ENCODE measurements at regions not wholly inside any gene's neighbourhood (a gene's known extent, or its start where the extent isn't known, plus 50 kb on each side); places are given as distances from the start of the nearest gene placed in this dataset.

GRCh38 chr1:103941086-103941485 lies 191.4 kb downstream of the AMY1C start:
- H3K4me2 ChIP-seq (replicated peaks; ENCODE audit: low read depth, low read length, poor library complexity, severe bottlenecking), result no peak overlapping the region
- H3K27me3 ChIP-seq (replicated peaks in 1 of 4; ENCODE audit: control extremely low read depth in 1 of 4, control insufficient read depth in 3 of 4, insufficient read depth in 4 of 4, low read length in 3 of 4), result no peaks in the 10 kb centered on the region
- ATAC-seq (ENCODE audit: low read depth) (no peak), DNase-seq (no peak)
- H4K20me1 ChIP-seq (ENCODE audit: control insufficient read depth, insufficient read depth, low read length, poor library complexity, severe bottlenecking), result no peaks in the 10 kb centered on the region
- no peaks in the 10 kb centered on the region for H3K4me1 ChIP-seq (ENCODE audit: control insufficient read depth in 2 of 2, insufficient read depth in 2 of 2, low read length in 2 of 2)
- H3K27me3 Mint-ChIP-seq, result no peaks in the 10 kb centered on the region
- H3K79me2 ChIP-seq (ENCODE audit: control insufficient read depth, insufficient read depth, low read length), result no peaks in the 10 kb centered on the region
- H3K27ac Mint-ChIP-seq, result no peak overlapping the region
- no peak overlapping the region for H3K4me3 Mint-ChIP-seq
- no peak overlapping the region for H3K4me3 ChIP-seq (ENCODE audit: control extremely low read depth in 1 of 5, extremely low read depth in 1 of 5, insufficient read depth in 1 of 5, low read depth in 2 of 5, low read length in 4 of 5)
- no peaks in the 10 kb centered on the region for H3K36me3 ChIP-seq (replicated peaks in 1 of 2; ENCODE audit: control extremely low read depth in 1 of 2, control insufficient read depth in 1 of 2, extremely low read depth in 1 of 2, insufficient read depth in 2 of 2, low read length in 1 of 2)
- H3K9me3 ChIP-seq (ENCODE audit: control extremely low read depth in 1 of 3, control insufficient read depth in 2 of 3, insufficient read depth in 1 of 3, low read length in 2 of 3), result no peaks in the 10 kb centered on the region
- no peak for TF ChIP-seq EZH2 (IDR thresholded peaks at IDR 0.05; ENCODE audit: borderline replicate concordance, insufficient read depth, low read depth, low read length, poor library complexity, severe bottlenecking)
- no peak for TF ChIP-seq CTCF (IDR thresholded peaks at IDR 0.05)
- H3K9ac ChIP-seq (ENCODE audit: low read length), result no peak overlapping the region
- no peak overlapping the region for H3K27ac ChIP-seq (ENCODE audit: low read length in 2 of 2)
- no peaks in the 10 kb centered on the region for H3K9me3 Mint-ChIP-seq (ENCODE audit: insufficient read depth)
- ChIA-PET POLR2A (no interaction called here), CTCF (no interaction called here)
- no peak overlapping the region for H2AFZ ChIP-seq (ENCODE audit: insufficient read depth, low read depth, low read length, poor library complexity, severe bottlenecking)
- intact Hi-C loops (cut with micrococcal nuclease), result no loop called here
- H3K4me1 Mint-ChIP-seq, result no peaks in the 10 kb centered on the region
- 0% methylated on average over 1 of the region's 3 CpGs for whole genome bisulfite sequencing (ENCODE audit: insufficient coverage)

GRCh38 chr1:103942029-103942428 lies 192.3 kb downstream of the AMY1C start:
- H2AFZ ChIP-seq (ENCODE audit: insufficient read depth, low read depth, low read length, poor library complexity, severe bottlenecking), result no peak overlapping the region
- Mint-ChIP-seq H3K27ac (no peak overlapping the region), H3K27me3 (no peaks in the 10 kb centered on the region), H3K4me3 (no peak overlapping the region), H3K9me3 (ENCODE audit: insufficient read depth) (no peaks in the 10 kb centered on the region), H3K4me1 (no peaks in the 10 kb centered on the region)
- intact Hi-C loops (cut with micrococcal nuclease), result no loop called here
- no peaks in the 10 kb centered on the region for H3K9me3 ChIP-seq (ENCODE audit: control extremely low read depth in 1 of 3, control insufficient read depth in 2 of 3, insufficient read depth in 1 of 3, low read length in 2 of 3)
- no CpG with 5 or more reads among the region's 1 CpG for WGBS (ENCODE audit: insufficient coverage)
- ATAC-seq (ENCODE audit: low read depth) (no peak), DNase-seq (no peak)
- no peaks in the 10 kb centered on the region for H3K79me2 ChIP-seq (ENCODE audit: control insufficient read depth, insufficient read depth, low read length)
- no peak overlapping the region for H3K9ac ChIP-seq (ENCODE audit: low read length)
- H3K27me3 ChIP-seq (replicated peaks in 1 of 4; ENCODE audit: control extremely low read depth in 1 of 4, control insufficient read depth in 3 of 4, insufficient read depth in 4 of 4, low read length in 3 of 4), result no peaks in the 10 kb centered on the region
- H3K4me1 ChIP-seq (ENCODE audit: control insufficient read depth in 2 of 2, insufficient read depth in 2 of 2, low read length in 2 of 2), result no peaks in the 10 kb centered on the region
- ChIA-PET POLR2A (no interaction called here), CTCF (no interaction called here)
- TF ChIP-seq CTCF (IDR thresholded peaks at IDR 0.05) (no peak), EZH2 (IDR thresholded peaks at IDR 0.05; ENCODE audit: borderline replicate concordance, insufficient read depth, low read depth, low read length, poor library complexity, severe bottlenecking) (no peak)
- no peaks in the 10 kb centered on the region for H3K36me3 ChIP-seq (replicated peaks in 1 of 2; ENCODE audit: control extremely low read depth in 1 of 2, control insufficient read depth in 1 of 2, extremely low read depth in 1 of 2, insufficient read depth in 2 of 2, low read length in 1 of 2)
- no peak overlapping the region for H3K4me2 ChIP-seq (replicated peaks; ENCODE audit: low read depth, low read length, poor library complexity, severe bottlenecking)
- H4K20me1 ChIP-seq (ENCODE audit: control insufficient read depth, insufficient read depth, low read length, poor library complexity, severe bottlenecking), result no peaks in the 10 kb centered on the region
- H3K27ac ChIP-seq (ENCODE audit: low read length in 2 of 2), result no peak overlapping the region
- H3K4me3 ChIP-seq (ENCODE audit: control extremely low read depth in 1 of 5, extremely low read depth in 1 of 5, insufficient read depth in 1 of 5, low read depth in 2 of 5, low read length in 4 of 5), result no peak overlapping the region
